HG02763 (cell line): ENCODE measurements at regions not wholly inside any gene's neighbourhood (a gene's known extent, or its start where the extent isn't known, plus 50 kb on each side); places are given as distances from the start of the nearest gene placed in this dataset.

Source experiments
- ATAC-seq: cut with Tn5 transposase; IDR thresholded peaks from one replicate; pipeline ENCODE4 v1.9.1; 2021; ENCODE audit warnings: mild to moderate bottlenecking, moderate library complexity; ENCODE audit not compliant: unreplicated experiment

DNA sequence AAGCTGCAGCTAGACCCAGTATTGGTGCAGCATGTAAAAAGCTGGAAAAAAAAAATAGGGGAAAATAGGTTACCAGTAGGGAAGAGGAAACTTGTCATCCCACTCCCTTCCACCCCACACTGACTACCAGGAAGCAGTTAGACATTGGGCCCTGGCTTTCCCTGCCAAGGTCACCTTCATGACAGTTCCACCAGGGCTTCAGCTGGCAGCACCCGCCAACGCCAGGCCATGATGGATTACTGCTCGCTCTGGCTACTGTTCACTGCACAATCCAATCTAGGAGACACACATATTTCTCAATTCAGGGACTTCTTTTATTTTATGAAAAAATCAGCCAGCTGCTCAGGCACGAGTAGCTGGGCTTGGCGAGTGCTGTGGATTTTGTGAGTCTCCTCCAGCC, 127.7 kb downstream of the DMRTA2 start:
- ATAC-seq: no peak

DNA sequence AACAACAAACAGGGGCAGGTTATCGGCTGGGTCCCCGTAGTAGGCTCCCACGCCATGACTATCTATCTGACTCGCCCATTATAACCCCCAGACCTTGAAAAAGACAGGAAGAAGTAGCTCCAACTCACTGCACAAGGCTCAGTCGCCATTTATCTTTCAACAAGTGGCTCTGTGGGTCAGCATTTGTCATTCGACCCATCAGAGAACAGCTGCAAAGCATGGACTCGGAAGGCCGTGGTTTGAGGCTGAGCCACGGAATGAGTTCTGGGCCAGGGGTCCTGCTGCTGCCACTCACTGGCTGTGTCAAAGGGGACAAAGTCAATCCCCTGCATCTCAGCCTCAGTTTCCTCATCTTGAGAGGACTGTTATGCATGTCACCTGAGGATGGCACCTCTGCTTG, 131.0 kb downstream of the DMRTA2 start:
- ATAC-seq: no peak

DNA sequence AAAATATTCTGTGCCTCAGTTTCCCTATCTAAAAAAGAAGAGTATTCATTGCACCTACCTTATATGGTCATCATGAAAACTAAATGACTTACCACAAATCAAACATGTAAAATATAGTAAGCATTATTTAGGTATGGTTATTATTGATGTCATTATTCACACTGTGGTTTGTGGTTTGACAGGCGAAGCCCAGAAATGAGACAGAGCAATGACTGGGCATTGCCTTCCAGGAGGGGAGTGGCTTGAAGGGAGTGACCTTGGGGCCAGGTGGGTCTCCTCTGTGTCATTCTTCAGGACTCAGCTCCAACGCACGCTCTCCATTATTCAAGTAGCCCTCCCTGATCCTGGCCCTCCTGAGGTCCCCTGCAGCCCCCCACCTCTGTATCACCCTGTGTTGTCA, 133.7 kb downstream of the DMRTA2 start:
- no peak for ATAC-seq

DNA sequence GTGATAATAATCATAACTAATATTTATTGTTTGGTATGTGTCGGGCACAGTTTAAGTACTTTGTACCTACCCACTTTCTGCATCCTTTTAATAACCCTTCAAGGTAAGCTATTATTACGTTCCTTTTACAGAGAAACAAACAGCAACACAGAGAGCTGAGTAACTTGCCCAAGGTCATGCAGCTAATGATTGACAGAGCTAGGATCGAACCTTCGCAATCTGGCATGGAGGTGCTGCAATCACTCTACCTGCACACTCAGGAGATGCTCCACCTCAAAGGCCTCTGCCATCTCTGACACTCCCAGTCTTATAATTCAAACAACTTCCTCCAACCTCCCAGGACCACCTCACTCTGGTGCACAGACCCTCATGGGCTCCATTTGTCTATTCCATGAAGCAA, 137.2 kb downstream of the DMRTA2 start:
- ATAC-seq: no peak

DNA sequence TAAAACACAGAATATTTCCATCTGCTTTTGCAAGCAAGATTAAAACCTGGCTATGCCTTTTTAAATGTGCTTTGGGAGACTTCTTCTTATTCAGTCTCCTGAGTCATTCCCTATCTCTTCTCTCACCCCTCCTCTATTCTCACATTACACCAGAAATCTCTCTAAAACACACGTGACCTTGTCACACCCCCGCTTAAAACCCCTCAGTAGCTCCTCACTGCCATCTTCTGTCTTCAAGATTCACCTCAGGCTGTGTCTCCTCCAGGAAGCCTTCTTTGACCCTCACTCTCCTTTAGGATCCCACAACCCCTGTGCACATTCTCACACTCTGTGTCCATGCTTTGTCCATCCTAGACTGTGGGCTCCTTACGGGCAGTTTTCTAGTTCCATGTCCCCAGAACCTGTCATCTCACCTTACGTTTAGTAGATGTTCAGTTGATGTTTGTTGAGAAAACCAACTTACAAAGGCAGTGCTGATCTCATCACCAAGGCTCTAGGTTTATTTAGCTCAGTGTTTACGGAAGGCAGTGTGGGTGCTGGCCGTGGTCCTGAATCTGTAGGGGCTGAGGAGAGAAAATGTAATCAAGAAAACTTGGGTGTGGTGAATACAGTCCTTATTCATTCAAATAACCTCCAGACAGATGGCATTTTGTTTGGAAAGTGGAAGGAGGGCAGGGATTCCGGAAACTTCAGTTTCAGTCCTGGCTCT, 143.5 kb downstream of the DMRTA2 start:
- ATAC-seq: no peak

DNA sequence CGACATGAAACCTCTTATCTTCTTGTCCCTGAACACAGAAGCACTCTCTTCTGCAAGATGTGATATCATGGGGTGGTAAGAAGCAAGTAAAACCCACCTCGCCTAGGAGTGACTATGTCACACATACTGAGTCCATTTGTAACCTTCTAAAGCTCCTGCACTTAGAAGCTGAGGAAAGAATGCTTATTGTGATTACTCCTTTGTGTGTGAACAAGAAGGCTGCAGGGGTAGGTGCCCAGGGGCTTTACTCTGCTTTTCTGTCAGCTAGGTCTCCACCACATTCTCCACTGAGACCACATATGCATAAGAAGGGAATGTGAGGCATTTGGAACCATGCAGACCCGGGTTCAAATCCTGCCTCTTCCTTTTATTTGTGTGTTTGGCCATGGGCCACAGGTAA, 144.3 kb downstream of the DMRTA2 start:
- no peak for ATAC-seq

DNA sequence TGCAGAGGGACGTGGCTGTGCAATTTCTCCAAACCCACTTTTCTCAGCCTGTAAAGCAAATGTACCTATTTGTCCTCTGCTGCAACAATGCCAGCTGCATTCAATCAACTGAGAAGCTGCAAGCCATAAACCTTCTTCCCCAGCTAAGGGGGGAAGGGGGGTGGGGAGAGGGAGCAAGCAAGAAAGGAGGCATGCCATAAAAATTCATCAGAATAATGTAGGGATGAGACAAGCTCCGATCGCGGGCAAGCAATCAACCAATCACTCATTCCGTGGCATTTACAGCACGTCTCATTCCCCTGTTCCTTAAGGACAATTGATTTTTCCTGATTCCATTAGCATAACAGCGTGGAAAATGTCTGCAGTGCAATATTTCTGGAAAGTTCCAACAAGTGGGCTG, 144.8 kb downstream of the DMRTA2 start:
- no peak for ATAC-seq

DNA sequence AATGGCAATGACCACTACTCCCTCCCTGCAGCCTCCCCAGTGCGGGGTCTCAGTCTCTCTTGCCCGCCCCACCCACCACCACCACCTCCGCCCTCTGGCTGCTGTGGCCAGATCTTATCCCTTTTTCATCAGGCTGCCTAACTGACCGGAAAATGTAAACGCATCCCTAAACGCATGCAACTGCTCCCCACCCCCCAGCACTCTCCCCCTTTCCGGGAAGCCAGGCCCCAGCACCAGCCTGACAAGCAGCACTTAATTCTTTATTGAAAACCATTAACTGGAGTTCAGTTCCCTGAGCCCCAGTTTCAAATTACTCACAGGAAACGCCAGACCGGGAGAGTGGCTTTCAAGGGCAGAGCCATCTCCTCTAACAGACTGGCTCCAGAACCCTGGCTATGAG, 147.7 kb downstream of the DMRTA2 start:
- ATAC-seq: no peak

DNA sequence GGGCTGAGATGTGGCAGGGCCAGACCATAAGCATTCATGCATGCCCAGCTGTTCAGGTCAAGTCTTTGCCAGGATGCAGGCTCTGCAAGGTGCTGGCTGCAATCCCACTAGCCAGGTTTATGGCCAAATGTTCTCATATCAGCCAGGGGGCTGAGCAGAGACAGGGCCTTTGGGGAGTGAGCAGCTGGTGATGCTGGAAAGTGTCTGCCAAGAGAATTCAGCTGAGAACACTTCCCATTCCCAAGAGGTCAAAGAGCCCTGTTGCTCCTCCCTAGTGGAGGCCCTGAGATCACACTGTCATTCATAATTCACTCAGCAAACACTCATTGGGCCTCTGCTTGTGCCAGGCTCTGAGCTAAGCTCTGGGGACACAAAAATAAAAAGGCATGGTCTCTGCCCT, 150.3 kb downstream of the DMRTA2 start:
- no peak for ATAC-seq

DNA sequence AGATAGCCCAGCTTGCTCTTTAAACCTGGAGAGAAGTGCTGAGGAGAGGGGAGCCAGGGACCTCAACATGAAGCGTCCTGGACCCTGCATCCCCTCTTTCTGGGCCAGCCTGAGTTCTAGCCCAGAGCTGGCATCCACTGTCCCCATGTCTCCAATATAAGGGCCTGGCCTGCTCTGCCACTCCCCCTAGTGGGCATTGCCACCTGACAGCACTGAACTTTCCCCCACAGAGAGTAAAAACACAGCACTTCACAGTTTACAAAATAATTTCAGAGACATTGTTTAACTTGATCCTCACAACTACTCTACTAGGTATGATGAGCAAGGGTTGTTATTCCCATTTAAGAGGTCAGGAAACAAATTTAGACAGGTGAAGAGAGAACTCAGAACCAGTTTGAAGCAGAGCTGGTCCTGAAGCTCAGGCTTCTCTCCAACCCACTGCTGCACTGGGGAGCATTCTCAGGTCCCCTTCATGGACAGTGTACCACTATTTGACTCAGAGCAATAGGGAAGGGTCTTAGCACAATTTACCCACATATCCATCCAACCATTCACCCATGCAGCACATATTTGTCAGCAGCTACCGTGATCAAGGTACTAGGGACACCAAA, 151.2 kb downstream of the DMRTA2 start:
- peak; percentile 68 for ATAC-seq

DNA sequence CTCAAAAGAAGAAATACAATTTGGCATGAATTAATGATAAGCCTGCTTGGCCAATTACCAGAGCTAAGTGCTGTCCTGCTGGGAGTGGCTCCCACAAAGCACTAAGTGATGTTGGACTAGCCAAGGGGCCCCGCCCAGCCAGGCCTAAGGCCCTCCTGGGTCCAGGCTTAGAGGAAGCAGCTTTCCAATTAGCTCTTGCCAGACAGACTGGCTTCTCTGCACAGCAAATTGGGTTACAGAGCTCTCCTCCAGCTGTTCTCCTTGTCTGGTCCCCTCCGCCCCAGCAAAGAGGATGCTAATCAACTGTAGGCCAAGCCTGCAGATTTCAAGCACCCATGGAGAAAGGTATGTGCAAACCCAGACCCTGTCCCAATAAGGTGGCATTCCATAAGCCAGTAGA, 151.9 kb downstream of the DMRTA2 start:
- no peak for ATAC-seq

DNA sequence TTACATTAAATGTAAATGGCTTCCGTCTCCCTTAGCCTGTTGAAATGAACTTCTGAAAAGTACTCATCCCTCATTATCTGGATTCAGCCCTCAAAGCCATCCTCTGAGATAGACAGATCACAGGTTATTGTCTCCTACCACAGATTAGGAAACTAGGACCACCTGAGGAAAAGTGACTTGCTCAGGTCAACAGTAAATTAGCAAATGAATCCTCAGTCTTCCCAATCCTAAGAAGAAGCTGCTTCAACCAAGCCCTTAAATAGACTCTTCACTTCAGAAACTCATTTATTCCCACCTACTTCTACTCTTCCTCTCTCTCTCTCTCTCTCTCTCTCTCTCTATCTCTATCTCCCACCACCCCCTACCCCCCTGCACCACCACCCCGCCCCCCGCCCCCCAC, 152.3 kb downstream of the DMRTA2 start:
- no peak for ATAC-seq

DNA sequence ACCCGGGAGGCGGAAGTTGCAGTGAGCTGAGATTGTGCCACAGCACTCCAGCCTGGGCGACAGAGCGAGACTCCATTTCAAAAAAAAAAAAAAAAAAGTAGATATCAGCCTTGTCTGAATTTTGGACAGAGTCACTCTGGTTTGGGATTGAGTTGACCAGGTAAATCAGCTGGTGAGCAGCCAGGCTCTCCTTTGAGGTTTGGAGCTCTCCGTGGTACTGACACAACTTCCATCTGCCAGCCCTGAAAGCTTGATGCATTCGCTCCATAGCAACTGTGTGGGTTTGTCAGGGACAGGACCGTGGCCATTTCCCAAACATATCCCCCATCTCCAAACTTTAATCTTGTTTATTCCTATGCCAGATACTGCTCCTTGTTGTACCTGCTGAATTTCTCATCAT, 155.2 kb downstream of the DMRTA2 start:
- no peak for ATAC-seq

DNA sequence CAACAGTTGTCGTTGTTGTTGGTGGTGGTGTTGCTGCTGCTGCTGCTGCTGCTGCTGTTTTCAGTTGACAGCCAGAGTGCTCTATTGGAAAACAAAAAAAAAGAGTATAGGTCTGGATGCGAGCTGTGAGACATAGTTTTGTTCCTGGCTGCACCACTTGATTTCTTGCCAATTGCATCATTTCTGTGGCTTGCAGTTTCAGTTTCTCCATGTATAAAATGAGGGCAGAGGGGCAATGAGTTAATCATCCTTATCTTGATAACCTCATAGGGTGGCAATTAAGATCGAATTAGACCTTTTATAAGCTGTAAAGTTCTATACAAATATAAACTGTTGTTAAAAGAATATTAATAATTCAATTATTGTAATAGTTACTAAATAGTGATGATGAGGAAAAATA, 156.7 kb downstream of the DMRTA2 start:
- ATAC-seq: no peak

DNA sequence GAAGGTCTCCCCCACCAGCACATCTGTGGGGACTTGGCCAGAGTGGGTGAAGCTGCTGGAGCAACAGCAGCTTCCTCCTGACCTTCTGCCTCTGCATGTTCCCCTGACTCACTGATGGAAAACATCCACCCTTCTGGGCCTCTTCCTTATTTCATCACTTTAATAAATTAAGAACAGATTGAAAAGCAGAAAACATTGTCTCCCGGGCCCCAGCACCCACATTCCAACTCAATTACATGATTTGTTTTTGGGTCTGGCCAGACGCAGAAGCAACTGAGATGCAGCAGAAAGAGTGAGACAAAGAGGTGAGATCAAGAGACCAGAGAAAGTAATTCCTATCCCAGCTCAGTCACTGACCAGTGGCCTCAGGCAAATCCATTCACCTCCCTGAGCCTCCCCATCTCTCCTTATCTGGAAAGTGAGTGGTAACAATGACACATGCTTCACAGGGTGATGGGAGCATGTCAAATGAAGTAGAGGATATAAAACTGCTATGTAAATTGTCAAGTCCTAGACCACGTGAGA, 157.1 kb downstream of the ELAVL4 start:
- ATAC-seq: no peak

DNA sequence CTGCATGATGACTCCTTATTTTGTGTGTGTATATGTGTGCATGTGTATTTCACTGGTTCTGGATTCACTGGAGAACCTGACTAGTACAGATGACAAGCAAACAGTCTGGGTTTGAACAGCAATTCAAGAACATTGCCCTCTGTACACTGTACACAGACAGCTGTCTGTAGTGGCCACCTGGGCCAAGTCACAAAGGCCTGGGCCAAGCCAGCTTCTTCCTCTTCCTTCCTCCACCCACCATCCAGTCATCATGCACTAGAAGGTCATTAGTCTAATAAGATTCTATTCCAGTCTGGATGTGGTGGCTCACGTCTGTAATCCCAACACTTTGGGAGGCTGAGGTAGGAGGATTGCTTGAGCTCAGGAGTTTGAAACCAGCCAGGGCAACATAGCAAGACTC, 155.9 kb downstream of the ELAVL4 start:
- no peak for ATAC-seq

DNA sequence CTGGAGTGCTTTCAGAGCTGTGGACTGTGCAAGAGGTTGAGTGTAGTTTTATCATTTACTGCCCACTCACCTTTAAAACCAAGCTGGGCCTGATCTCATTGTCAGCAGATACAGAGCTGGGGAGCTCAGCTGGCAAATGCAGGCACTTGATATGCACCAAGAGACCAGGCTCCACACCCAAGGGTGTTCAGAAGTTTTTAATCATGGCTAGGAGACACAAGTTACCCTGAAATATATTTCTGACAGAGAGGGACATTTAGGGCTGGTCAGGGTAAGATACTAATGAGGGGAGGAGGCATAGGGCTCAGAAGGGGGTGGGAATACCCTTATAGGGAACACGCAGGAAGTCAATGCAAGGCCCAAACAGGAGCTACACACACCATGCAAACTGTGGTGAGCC, 153.7 kb downstream of the ELAVL4 start:
- no peak for ATAC-seq

DNA sequence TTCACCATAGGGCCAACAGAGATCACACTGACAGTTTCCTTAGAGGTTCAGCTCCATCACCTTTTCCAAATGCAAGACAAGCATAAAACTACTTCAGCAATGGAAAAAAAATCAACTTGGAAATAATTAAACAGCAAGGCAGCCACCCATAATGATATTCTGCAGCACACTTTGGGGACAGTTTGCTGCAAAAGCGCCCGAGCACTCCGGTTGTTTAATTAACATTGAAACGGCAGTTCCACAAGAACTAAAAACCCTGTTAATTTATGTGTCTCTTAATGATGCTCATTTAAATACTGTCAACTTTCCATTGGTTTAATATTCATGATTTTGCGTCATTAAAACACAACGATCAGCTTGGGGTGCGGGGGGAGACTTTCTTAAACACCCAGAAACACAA, 153.2 kb downstream of the ELAVL4 start:
- no peak for ATAC-seq

DNA sequence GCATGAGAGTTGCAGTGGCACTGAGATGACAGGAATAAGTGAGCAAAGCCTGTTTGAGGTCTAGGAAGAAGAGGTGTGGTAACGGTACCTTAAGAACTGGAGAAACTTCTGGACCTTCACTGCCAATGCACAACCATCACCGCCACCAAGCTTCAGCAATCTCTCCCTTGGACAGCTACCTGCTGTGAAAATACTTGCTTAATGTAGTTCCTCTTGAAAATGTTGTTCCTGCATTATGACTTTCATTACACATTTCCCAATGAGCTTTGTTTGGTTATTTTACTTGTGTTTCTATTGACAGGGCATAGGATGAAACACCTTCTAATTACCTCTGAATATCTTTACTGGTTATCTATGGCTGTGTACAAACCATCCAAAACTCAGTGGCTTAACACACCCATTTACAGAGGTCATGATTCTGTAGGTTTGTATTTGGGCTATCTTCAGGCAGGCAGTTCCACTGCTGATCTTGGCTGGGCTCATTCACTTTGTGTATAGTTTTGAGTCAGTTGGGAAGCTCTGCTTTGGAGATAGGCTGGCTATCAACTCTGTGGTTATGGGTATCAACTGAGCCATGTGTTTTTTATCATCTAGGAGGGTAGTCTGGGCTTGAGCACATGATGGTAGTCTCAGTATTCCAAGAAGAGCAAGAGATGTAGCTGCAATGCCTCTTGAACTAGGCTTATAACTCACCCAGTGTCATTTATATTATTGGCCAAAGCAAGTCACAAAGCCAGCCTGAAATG, 149.4 kb downstream of the ELAVL4 start:
- ATAC-seq: no peak

DNA sequence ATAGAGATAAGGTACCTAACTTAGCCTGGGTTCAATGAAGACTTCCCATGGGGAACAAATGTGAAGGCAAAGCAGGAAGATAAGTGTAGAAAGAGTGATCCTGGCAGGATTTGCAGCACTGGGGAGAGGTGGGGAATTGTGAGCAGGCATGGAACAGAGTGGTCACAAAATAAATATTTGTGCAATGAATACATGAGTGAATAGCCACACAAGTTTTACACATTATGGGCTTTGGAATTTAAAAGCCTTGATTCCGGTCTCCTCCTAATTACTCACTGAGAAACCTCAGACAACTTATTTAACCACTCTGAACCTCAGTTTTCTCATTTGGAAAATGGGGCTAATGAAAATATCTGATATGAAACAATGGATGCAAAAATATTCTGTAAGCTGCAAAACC, 148.3 kb downstream of the ELAVL4 start:
- ATAC-seq: no peak
